Non-pigmented ciliary epithelial cell (primary cell): ENCODE measurements at regions not wholly inside any gene's neighbourhood (a gene's known extent, or its start where the extent isn't known, plus 50 kb on each side); places are given as distances from the start of the nearest gene placed in this dataset.

Experiments
- DNase-seq: peaks from one replicate; pipeline ENCODE4 v3.0.0-alpha.2; 2010; ENCODE audit warnings: low read depth

DNA sequence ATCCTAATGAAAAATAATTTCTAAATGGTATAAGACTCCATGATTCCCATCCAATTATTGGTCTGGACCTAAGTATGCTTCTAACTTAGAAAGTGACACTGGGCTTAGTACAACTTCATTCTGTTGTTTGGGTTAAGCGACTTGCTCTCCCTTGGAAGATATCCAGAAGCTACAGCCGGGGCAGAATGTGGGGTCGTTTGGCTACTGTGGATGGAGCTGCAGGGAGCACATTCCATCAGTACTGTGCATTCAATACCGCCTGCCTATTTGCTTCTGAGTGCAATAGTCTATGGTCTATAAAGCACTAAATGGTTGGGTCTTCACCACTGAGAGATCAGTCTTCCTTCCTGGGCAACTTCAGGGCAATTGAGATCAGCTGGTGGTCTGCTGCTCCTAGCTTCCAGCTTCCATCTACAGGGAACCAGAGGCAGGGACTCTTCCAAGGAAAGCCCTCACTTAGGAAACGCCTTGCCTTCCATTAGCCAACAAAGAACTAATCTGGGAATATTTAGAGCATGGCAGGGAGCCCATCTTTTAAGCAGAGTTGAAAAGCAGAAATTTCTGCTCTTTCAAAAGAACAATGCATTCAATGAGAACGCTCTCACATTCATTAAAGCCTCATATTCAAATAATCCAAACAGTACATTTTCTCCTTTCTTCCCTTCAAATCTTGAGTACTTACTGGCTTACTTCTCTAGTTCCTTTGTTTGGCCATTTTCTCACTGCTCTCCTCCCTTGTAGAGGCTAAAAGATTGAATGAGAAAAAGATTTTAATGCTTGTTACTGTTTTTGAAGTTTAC, 1049.9 kb upstream of the TENM3 start:
- DNase-seq = no peak

GRCh38 chr4:181194096-181194495, 1049.1 kb upstream of the TENM3 start:
- DNase-seq = no peak

- no peak for DNase-seq
These were observed 1043.1 kb upstream of the TENM3 start for GRCh38 chr4:181200076-181200475.

GRCh38 chr4:181202240-181202639, 1041.0 kb upstream of the TENM3 start:
- no peak for DNase-seq

GRCh38 chr4:181204109-181204508, 1039.1 kb upstream of the TENM3 start:
- DNase-seq = no peak

- DNase-seq = no peak
These were observed 1029.7 kb upstream of the TENM3 start for GRCh38 chr4:181213551-181213950.

DNA sequence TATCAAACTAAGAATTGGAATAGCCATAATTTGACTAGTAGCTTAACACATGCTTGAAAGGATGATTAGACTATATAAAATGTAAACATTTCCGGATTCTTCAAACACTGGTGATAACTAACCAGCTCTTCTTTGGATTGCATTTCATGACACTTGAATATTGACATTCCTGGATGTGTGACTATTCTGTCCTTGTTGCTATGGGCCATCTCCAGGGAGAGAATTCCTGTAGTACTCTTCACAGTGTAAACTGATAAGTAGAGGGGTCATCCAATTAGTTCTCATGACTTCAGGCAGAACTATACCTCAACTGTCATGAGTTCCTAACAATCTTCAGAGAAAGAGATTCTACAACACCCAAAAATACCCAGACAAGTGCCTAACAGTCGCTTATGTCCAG, 1026.7 kb upstream of the TENM3 start:
- no peak for DNase-seq

DNA sequence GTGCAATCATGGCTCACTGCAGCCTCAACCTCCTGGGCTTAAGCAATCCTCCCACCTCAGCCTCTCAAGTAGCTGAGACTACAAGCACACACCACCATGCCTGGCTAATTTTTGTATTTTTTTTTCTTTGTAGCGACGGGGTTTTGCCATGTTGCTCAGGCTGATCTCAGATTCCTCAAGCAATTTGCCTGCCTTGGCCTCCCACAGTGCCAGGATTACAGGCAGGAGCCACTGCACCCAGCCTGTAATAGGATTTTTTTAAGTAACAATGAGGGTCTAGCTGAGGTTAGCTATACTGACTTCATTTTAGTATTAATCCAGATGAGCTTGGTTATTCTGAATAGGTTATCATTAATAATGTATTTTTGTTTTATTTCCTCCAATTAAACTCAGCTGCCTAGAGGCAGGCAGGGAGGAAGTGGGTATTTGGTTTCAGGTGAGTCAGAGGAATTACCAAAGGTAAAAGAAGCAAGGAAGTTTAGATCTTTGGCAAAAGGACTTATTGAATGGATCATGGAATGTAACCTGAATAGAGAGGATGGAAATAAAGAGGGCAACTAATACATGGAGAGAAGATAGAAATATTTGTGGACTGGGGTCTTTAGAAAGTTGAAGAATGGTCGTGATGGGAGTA, 1023.3 kb upstream of the TENM3 start:
- no peak for DNase-seq

GRCh38 chr4:181224852-181225251, 1018.4 kb upstream of the TENM3 start:
- no peak for DNase-seq

DNA sequence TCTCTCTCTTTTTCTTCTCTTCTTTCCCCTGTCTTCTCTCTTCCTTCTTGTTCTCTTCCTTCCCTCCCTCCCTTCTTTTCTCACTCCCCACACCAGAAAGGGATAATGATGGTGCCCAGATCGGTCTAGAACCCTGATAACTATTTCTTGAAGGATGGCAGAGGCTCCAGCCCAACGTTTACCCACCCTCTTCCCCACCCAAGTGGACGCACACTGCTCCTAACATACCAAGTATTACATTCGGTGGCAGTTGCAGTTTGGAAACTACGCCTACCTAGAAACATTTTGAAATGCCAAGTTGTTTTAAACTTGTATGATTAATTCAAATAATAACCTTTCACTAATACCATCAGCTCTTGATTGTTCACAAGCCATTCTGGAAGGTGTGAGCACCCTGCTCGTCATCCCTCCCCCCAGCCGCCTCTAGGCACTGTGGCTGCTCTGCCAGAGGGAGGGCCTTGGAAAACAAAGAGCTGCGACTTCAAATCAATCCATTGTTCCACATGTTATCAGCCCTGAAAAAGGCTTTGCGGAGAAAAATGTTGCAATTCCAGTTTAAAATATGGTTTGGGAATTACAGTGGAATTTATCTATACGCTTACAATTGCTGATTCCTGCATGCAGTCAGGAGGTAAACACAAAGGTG, 1017.5 kb upstream of the TENM3 start:
- DNase-seq = no peak

DNA sequence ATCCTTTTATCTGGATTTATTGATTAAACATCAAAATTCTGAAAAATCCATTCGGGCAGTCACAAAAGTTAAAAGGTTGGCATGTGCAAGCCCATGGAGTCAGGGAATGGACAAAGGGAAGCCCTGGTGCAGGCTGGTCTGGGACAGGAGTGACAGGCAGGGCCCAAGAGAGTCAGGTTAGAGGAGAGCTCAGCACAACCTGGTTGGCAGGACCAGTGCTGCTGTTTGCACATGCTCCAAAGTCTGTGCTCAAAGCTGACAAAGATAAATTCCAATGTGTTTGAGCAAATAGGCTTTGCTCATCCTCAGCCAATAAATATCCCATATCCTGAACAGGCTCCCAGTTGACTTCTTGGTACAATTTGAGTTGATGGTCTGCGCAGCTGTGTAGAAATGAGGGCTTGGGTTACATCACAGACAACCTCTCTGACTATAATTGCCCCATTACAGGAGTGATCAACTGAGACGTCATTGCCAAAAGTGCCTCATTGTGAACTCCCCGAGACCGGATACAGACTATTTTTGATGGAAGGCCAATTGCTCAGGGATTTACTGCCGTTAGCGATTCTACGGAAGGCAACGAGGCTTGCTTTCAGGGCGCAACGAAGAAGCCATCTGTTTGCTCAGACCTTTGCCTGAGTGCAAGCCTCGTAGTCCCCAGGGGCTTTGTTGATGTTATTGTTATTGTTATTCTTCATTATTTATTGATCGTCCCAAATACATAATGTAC, 1008.1 kb upstream of the TENM3 start:
- DNase-seq = no peak

- DNase-seq = no peak
These were observed 997.9 kb upstream of the TENM3 start for GRCh38 chr4:181245326-181245725.

DNA sequence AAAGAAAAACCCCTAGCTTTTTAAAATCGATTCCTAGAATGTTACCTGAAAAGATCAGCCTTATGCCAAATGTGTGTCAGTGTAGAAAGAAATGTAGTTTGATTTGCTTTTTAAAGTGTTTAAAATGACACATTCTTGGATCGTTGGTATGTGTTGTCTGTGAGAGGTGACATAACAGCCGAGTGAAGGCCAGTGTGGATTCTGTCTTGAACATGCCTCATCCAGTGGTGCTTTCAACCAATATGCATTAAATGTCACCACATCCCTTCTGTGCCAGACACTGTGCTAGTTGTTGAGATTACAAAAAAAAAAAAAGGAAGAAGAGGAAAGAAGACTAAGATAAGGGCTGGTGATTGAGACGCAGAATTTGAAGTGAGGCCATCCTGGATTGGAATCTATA, 994.2 kb upstream of the TENM3 start:
- DNase-seq = no peak

- DNase-seq = no peak
These were observed 988.4 kb upstream of the TENM3 start for GRCh38 chr4:181254771-181255170.

DNA sequence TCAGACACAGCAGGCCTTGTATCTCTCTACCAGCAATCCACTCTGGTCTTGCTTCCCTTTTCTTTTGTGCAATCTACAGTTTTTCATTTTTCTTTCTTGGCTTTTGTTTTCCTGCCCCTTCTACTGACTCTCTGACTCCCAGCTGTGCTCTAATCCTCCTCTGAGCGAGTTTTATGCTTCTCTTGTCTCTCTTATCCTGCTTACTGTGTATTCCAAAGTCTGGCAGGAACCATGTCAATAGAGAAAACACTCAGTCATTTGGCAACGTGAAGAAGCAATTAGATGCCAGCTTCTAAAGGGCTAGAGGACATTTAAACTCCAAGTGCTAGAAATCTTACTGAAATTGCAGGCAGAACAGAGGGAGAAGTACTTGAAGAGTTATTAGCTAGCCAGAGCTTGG, 984.6 kb upstream of the TENM3 start:
- no peak for DNase-seq

DNA sequence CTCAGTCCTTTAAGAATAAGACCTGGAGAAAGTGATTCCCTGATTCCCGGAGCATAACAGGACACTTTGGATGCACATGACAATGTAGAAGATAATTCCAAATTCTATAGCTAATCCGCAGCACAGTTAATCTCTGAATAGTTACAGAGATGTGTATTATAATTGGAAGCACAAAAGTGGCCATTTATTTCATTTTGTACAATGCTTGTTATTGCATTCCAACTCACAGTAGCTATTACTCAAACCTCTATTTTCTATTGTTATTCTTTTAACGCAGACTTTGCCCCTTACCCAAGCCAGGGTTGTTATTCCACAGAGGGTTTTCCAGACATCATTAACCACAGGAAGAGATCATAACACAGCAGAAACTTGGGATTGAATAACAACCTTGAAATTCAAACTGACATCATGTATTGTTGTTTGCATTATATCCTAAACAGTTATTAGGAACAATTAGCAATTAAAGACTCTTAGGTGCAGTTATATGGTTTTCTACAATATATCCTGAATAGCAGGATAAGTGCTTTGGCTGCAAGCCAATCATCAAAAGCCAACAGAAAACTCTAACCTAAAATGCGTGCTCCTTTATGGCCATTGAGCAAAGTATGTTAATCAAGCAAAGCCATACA, 984.0 kb upstream of the TENM3 start:
- DNase-seq = no peak

- DNase-seq = no peak
These were observed 981.9 kb upstream of the TENM3 start for GRCh38 chr4:181261279-181261678.

GRCh38 chr4:181264893-181265292, 978.3 kb upstream of the TENM3 start:
- DNase-seq = no peak

DNA sequence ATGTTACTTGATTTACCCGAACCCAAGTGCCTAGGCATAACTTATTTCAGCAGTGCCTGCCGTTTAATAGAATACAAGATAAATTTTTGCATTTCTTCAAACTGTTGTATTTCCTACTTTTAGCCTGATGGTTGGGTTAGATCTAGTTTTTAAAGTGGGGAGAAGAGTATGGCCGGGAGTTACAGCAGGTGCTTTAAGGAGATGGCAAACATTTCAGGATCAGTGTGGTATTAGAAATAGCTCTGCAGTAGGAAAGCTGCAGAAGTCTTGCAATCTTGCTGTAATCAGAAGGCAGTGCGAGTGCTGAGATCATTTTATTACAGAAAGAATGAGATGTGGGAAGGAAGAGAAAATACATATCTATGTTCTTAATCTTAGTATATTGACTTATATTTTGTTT, 977.8 kb upstream of the TENM3 start:
- no peak for DNase-seq

GRCh38 chr4:181271116-181271640, 972.0 kb upstream of the TENM3 start:
- no peak for DNase-seq

DNA sequence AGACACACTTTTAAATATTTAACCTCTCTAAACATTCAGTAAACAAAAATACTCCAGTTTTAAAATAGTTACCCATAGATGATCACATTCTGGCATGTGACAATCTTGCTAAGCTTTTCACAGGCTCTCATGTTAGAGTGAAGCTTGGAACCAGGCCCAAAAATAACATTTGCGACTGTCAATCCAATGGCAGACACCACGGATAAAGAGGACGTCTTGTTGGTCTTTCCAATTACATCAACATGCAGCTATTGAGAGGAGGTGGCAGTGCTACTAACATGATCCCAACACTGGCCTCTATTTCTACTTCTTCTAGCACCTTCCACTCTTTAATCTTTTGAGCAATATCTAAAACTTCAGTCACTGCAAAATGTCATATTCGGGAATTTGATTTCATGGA, 970.8 kb upstream of the TENM3 start:
- no peak for DNase-seq

DNA sequence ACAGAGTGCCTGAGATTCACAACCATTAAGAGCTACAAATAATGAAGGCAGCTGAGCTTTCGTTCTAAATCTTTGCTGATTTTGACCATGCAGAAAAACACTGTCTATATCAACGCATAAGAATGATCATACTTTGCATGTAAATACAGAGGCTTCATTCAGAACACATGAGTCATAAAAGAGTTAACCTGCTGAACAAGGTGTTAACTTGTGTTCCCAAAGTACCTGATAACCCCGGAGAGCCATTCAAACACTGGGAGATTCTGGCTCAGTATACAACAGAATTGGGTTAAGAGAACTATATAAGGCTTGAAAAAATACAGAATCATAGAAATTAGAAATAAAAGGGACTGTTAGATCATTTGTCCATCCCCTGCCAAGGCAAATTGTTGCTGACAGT, 964.3 kb upstream of the TENM3 start:
- DNase-seq = no peak
